ENCODE measurements at regions not wholly inside any gene's neighbourhood (a gene's known extent, or its start where the extent isn't known, plus 50 kb on each side); places are given as distances from the start of the nearest gene placed in this dataset.

DNA sequence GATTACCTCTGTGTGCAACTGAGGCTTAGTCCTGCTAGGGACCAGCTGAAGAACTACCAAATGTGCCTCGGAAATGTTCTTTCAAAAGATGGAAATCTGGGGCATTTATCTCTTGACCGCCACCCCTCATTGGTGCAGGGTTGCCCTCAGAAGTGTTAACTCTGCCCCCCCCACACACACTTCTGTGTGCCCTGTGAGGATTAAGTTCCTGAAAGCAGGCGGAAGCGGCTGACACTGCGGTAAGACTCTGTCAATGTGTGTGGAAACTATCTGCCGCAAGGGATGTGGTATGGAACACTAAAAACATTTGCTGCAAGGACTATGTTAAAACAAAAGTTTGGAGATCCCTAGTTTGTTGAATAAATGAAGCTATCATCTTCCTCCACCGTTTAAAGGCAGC, 106.9 kb upstream of the NDP start:
- no peak for TF ChIP-seq POLR2A (IDR thresholded peaks at IDR 0.05)
- no peak for TF ChIP-seq CTCF (IDR thresholded peaks at IDR 0.05)

All from upper lobe of left lung (tissue), 4 donors.